GM23248 (cell line): ENCODE measurements at regions not wholly inside any gene's neighbourhood (a gene's known extent, or its start where the extent isn't known, plus 50 kb on each side); places are given as distances from the start of the nearest gene placed in this dataset.

ENCODE experiments used
- EZH2 ChIP-seq: fragments of 200-600 bp; sonication (generic); IDR thresholded peaks from 2 replicates; pipeline ENCODE4 v1.6.1; 2018; ENCODE audit warnings: antibody characterized with exemption, mild to moderate bottlenecking; ENCODE audit not compliant: insufficient read depth, poor library complexity, severe bottlenecking
- EZH2phosphoT487 ChIP-seq: fragments of 200-600 bp; sonication (generic); IDR thresholded peaks from 2 replicates; pipeline ENCODE4 v1.6.1; 2018; ENCODE audit warnings: antibody characterized with exemption, moderate library complexity, mild to moderate bottlenecking, low read depth; ENCODE audit not compliant: insufficient read depth

DNA sequence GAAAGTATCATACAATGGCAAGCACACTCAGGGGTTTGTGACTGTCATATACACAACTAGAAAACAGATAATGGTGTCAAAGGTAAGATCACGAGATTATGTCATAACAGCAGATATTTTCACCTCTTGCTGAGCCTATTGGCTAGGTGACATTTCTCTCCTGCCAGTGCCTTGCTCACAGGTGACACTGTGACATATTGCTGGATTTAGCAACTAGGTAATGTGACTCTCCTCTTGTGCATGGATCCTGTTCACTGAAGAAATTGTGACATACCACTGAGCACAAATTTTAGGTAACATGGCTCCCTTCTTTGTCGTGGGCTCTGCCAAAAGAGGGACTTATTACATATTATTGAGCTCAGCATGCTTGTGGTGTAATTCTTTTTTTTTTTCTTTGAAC lies 842.0 kb upstream of the TSPY4 start:
- TF ChIP-seq EZH2 (no peak), EZH2phosphoT487 (no peak)
